SK-N-SH (cell line): ENCODE measurements at regions not wholly inside any gene's neighbourhood (a gene's known extent, or its start where the extent isn't known, plus 50 kb on each side); places are given as distances from the start of the nearest gene placed in this dataset.

Experiments used
- CTCF ChIA-PET: fragments of 300-600, 350-600 bp; formaldehyde crosslinking; extraction: SDS; loops from one replicate; lab custom pipeline; 2021; lab: Yijun Ruan, JAX
- POLR2A ChIA-PET: fragments of 350-600 bp; sonication (Branson Sonifier 250); formaldehyde crosslinking; extraction: SDS; loops from one replicate; lab custom pipeline; 2020; ENCODE audit warnings: antibody characterized with exemption, inconsistent platforms; lab: Yijun Ruan, JAX
- DNase-seq: peaks from one replicate; pipeline ENCODE4 v3.0.0; 2012
- H2AFZ ChIP-seq: fragments of 200-600 bp; sonication (generic); 2 replicates; pipeline ENCODE4 v1.8.1; 2016; ENCODE audit warnings: antibody characterized with exemption, mild to moderate bottlenecking, low read depth
- H3F3A ChIP-seq: fragments of 200-600 bp; sonication (generic); replicated peaks from 2 replicates; pipeline ENCODE3; 2016; ENCODE audit warnings: antibody characterized with exemption, mild to moderate bottlenecking; ENCODE audit not compliant: insufficient read depth
- H3K27ac ChIP-seq, 2 experiments: fragments of 200-500 bp in 1 of 2; fragments of 200-600 bp in 1 of 2; sonication (Bioruptor generic) in 1 of 2; sonication (generic), shearing (Covaris generic) in 1 of 2; 2 replicates each; pipeline versions ENCODE4 v1.5.1 to v1.6.1; 2014 to 2016; ENCODE audit warnings: low read depth in 2 of 2, inconsistent platforms in 1 of 2, low read length in 1 of 2, mild to moderate bottlenecking in 1 of 2, mixed read lengths in 1 of 2
- H3K27me3 ChIP-seq: fragments of 200-600 bp; sonication (generic), shearing (Covaris generic); 2 replicates; pipeline ENCODE4 v1.6.1; 2016; ENCODE audit warnings: mixed run types; ENCODE audit not compliant: insufficient read depth
- H3K36me3 ChIP-seq, 2 experiments: fragments of 200-500 bp in 1 of 2; fragments of 200-600 bp in 1 of 2; sonication (Bioruptor generic) in 1 of 2; sonication (generic) in 1 of 2; replicated peaks in 1 of 2; 2 replicates each; pipeline versions ENCODE3 to v1.5.1; 2014 to 2016; ENCODE audit warnings: low read length in 1 of 2, mild to moderate bottlenecking in 1 of 2; ENCODE audit not compliant: insufficient read depth in 2 of 2, control insufficient read depth in 1 of 2
- H3K4me1 ChIP-seq, 2 experiments: fragments of 200-500 bp in 1 of 2; fragments of 200-600 bp in 1 of 2; sonication (Bioruptor generic) in 1 of 2; sonication (generic), shearing (Covaris generic) in 1 of 2; 2 replicates each; pipeline versions ENCODE4 v1.5.1 to v1.6.1; 2014 to 2016; ENCODE audit warnings: low read depth in 1 of 2, low read length in 1 of 2, mixed run types in 1 of 2; ENCODE audit not compliant: insufficient read depth in 2 of 2, control insufficient read depth in 1 of 2
- H3K4me2 ChIP-seq: fragments of 200-600 bp; sonication (generic), shearing (Covaris generic); 2 replicates; pipeline ENCODE4 v1.6.1; 2017; ENCODE audit warnings: mixed run types
- H3K4me3 ChIP-seq, 2 experiments: fragments of 200-500 bp in 1 of 2; fragments of 200-600 bp in 1 of 2; sonication (Bioruptor generic) in 1 of 2; sonication (generic), shearing (Covaris generic) in 1 of 2; 2 replicates each; pipeline versions ENCODE4 v1.5.1 to v1.8.1; 2014 to 2016; ENCODE audit warnings: low read depth in 2 of 2, inconsistent platforms in 1 of 2, low read length in 1 of 2, mild to moderate bottlenecking in 1 of 2, mixed read lengths in 1 of 2, moderate library complexity in 1 of 2
- H3K79me2 ChIP-seq: fragments of 200-600 bp; sonication (generic); 2 replicates; pipeline ENCODE4 v1.8.1; 2017; ENCODE audit warnings: mild to moderate bottlenecking; ENCODE audit not compliant: insufficient read depth
- H3K9ac ChIP-seq: fragments of 200-600 bp; sonication (generic); 2 replicates; pipeline ENCODE4 v1.6.1; 2017; ENCODE audit warnings: mixed run types
- H3K9me2 ChIP-seq: fragments of 200-600 bp; sonication (generic); 2 replicates; pipeline ENCODE4 v1.6.1; 2017; ENCODE audit warnings: mixed run types
- H3K9me3 ChIP-seq: fragments of 200-600 bp; sonication (generic); 2 replicates; pipeline ENCODE4 v1.6.1; 2017; ENCODE audit warnings: mixed run types, mild to moderate bottlenecking, moderate library complexity
- H4K20me1 ChIP-seq: fragments of 200-600 bp; sonication (generic); 2 replicates; pipeline ENCODE4 v1.6.1; 2017; ENCODE audit warnings: mild to moderate bottlenecking, mixed run types; ENCODE audit not compliant: insufficient read depth
- ELF1 ChIP-seq: IDR thresholded peaks from 2 replicates; pipeline ENCODE4 v1.4.0; 2012
- EP300 ChIP-seq, 2 experiments: IDR thresholded peaks; 2 replicates each; pipeline versions ENCODE4 v1.4.0 to v1.6.1; 2012; ENCODE audit warnings: borderline replicate concordance in 1 of 2, low read depth in 1 of 2, low read length in 1 of 2
- FOXM1 ChIP-seq: IDR thresholded peaks from 2 replicates; pipeline ENCODE4 v1.4.0; 2012; ENCODE audit warnings: low read depth, mild to moderate bottlenecking
- GATA2 ChIP-seq: sonication (generic); formaldehyde crosslinking; IDR thresholded peaks from 2 replicates; pipeline ENCODE4 v1.5.0; 2020; ENCODE audit warnings: mild to moderate bottlenecking, missing genetic modification reagents
- MAX ChIP-seq: IDR thresholded peaks from 2 replicates; pipeline ENCODE4 v1.4.0; 2012; ENCODE audit warnings: low read depth
- RFX5 ChIP-seq: IDR thresholded peaks from 2 replicates; pipeline ENCODE4 v1.6.1; 2012; ENCODE audit warnings: mild to moderate bottlenecking, improper control_type of control experiment, low read length
- SMC3 ChIP-seq: IDR thresholded peaks from 2 replicates; pipeline ENCODE4 v1.6.1; 2012; ENCODE audit warnings: low read depth, low read length, improper control_type of control experiment
- TAF1 ChIP-seq: IDR thresholded peaks from 2 replicates; pipeline ENCODE4 v1.6.1; 2012; ENCODE audit warnings: low read depth, mild to moderate bottlenecking, low read length, moderate library complexity, borderline replicate concordance
- USF2 ChIP-seq: fragments of 150-350 bp; IDR thresholded peaks from 2 replicates; pipeline ENCODE4 v1.6.1; 2017; ENCODE audit warnings: antibody characterized with exemption, low read length, low read depth, borderline replicate concordance
- ZBTB33 ChIP-seq: IDR thresholded peaks from 2 replicates; pipeline ENCODE4 v1.4.0; 2012; ENCODE audit warnings: low read depth, borderline replicate concordance
- WGBS: methylation state at CpG from one replicate; pipeline ENCODE4 v1.1.6; 2017; ENCODE audit warnings: low lambda C conversion rate; 5-methylcytosine and 5-hydroxymethylcytosine counted together
- TF ChIP-seq, protein P1 (sequence below): IDR thresholded peaks from 2 replicates; pipeline ENCODE4 v1.4.0; 2012; ENCODE audit warnings: low read depth, borderline replicate concordance

DNA sequence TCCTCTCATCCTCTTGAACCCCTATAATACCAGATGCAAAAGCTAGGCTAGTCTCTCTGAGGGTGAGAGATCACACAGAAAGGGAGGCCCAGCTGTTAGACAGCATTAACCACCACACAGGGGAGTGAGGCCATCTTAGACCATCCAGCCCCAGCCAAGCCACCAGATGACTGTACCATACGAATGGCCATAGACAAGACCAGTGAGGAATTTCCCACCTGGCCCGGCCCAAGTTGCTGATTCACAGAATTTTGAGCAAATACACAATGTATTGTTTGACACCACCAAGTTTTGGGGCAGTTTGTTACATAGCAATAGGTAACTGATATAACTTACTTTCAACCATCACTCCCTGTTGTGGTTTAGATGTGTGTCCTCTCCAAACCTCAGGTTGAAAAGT, 98.2 kb upstream of the CTNNA2 start:
- Histone ChIP-seq H3K36me3 (no peaks in the 10 kb centered on the region), H3K4me3 (no peak overlapping the region), H3K9me2 (no peaks in the 10 kb centered on the region), H3K4me2 (no peak overlapping the region), H3F3A (no peaks in the 10 kb centered on the region), H2AFZ (no peak overlapping the region), H3K9ac (no peak overlapping the region), H3K4me1 (no peaks in the 10 kb centered on the region), H3K27me3 (no peaks in the 10 kb centered on the region), H3K27ac (no peak overlapping the region), H4K20me1 (no peaks in the 10 kb centered on the region), H3K9me3 (no peaks in the 10 kb centered on the region), H3K79me2 (no peaks in the 10 kb centered on the region)
- DNase-seq, result no peak
- 6% methylated on average over 2 of the region's 2 CpGs for WGBS
- TF ChIP-seq FOXM1 (no peak), EP300 (IDR thresholded peaks at IDR 0.05; ENCODE audit: borderline replicate concordance in 1 of 2, low read depth in 1 of 2, low read length in 1 of 2) (no peak), ZBTB33 (no peak), RFX5 (no peak), USF2 (no peak), ELF1 (no peak), TAF1 (no peak), SMC3 (no peak)
- POLR2A ChIA-PET, result no interaction called here
- CTCF ChIA-PET, result no interaction called here

DNA sequence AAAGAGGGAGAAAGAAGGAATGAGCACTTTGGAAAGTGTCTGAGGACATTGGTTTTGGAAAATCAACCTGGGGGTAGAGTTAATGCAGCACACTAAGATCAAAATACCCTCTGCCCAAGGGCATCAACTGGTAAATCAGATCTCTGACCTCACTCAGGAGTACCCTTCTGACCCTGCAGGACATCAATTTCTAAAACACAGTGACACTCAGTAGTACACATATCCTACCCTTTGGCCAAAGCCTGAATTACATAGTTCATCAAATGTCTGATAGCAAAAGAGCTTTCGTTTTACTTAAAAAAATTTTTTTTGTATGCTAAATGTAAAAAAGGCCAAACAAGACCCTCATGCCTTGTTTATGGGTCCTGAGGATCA, 118.4 kb upstream of the CTNNA2 start:
- Histone ChIP-seq H3K79me2 (no peaks in the 10 kb centered on the region), H3K27ac (no peak overlapping the region), H3K9me3 (no peaks in the 10 kb centered on the region), H4K20me1 (no peaks in the 10 kb centered on the region), H3K9me2 (no peaks in the 10 kb centered on the region), H3K4me3 (no peak overlapping the region), H3K4me1 (no peaks in the 10 kb centered on the region), H3F3A (no peaks in the 10 kb centered on the region), H2AFZ (no peak overlapping the region), H3K36me3 (no peaks in the 10 kb centered on the region), H3K9ac (no peak overlapping the region), H3K4me2 (no peak overlapping the region), H3K27me3 (no peaks in the 10 kb centered on the region)
- WGBS, result 23% methylated on average over 1 of the region's 1 CpG
- ChIA-PET POLR2A (no interaction called here), CTCF (no interaction called here)
- no peak for DNase-seq
- TF ChIP-seq, protein P1, sequence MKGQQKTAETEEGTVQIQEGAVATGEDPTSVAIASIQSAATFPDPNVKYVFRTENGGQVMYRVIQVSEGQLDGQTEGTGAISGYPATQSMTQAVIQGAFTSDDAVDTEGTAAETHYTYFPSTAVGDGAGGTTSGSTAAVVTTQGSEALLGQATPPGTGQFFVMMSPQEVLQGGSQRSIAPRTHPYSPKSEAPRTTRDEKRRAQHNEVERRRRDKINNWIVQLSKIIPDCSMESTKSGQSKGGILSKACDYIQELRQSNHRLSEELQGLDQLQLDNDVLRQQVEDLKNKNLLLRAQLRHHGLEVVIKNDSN, result no peak
- TF ChIP-seq MAX (no peak), GATA2 (CRISPR knock-in tag) (no peak)
